IMR-90 (cell line): ENCODE measurements at regions not wholly inside any gene's neighbourhood (a gene's known extent, or its start where the extent isn't known, plus 50 kb on each side); places are given as distances from the start of the nearest gene placed in this dataset.

Experiments
- ATAC-seq: fragments of 200-7000 bp; cut with Tn5 transposase; 2 replicates; pipeline ENCODE4 v1.9.1; 2020; ENCODE audit warnings: low read depth, mild to moderate bottlenecking, moderate library complexity
- BruUV-seq: library from RNA; stranded (reverse); fragments of 400-500 nt; replicated peaks from 2 replicates; lab custom pipeline; 2021; lab: Mats Ljungman, UMichigan
- CTCF ChIA-PET: fragments of 300-600 bp; formaldehyde crosslinking; extraction: SDS; loops from one replicate; lab custom pipeline; 2021; ENCODE audit warnings: antibody characterized with exemption; lab: Yijun Ruan, JAX
- POLR2A ChIA-PET: fragments of 300-600 bp; sonication (Branson Sonifier 250); formaldehyde crosslinking; loops from one replicate; lab custom pipeline; 2022; ENCODE audit warnings: antibody characterized with exemption; ENCODE audit not compliant: unreplicated experiment; lab: Charles Lee
- DNase-seq: peaks from one replicate; pipeline ENCODE4 v3.0.0; 2013
- H2AFZ ChIP-seq: replicated peaks from 2 replicates; pipeline ENCODE3; 2013; ENCODE audit warnings: low read length, mild to moderate bottlenecking; ENCODE audit not compliant: poor library complexity
- H2AK5ac ChIP-seq: 2 replicates; pipeline ENCODE4 v1.6.1; 2013; ENCODE audit warnings: low read depth, low read length, inconsistent platforms
- H2AK9ac ChIP-seq: replicated peaks from 2 replicates; pipeline ENCODE3; 2013; ENCODE audit warnings: mild to moderate bottlenecking, low read depth, low read length, moderate library complexity; ENCODE audit not compliant: poor library complexity
- H2BK120ac ChIP-seq: 2 replicates; pipeline ENCODE4 v1.6.1; 2013; ENCODE audit warnings: low read depth, low read length, inconsistent platforms
- H2BK15ac ChIP-seq: 3 replicates; pipeline ENCODE4 v1.6.1; 2013; ENCODE audit warnings: low read depth, low read length, inconsistent platforms
- H2BK20ac ChIP-seq: 2 replicates; pipeline ENCODE4 v1.6.1; 2013; ENCODE audit warnings: low read depth, mild to moderate bottlenecking, inconsistent platforms, low read length, moderate library complexity
- H2BK5ac ChIP-seq: 2 replicates; pipeline ENCODE4 v1.6.1; 2013; ENCODE audit warnings: mild to moderate bottlenecking, low read depth, low read length, inconsistent platforms; ENCODE audit not compliant: poor library complexity, severe bottlenecking
- H3K14ac ChIP-seq: replicated peaks from 2 replicates; pipeline ENCODE4 v1.6.1; 2013; ENCODE audit warnings: low read depth, low read length, inconsistent platforms
- H3K18ac ChIP-seq: 2 replicates; pipeline ENCODE4 v1.6.1; 2013; ENCODE audit warnings: low read depth, low read length, control low read depth
- H3K23ac ChIP-seq: 2 replicates; pipeline ENCODE4 v1.6.1; 2013; ENCODE audit warnings: low read depth, low read length, inconsistent platforms
- H3K27ac ChIP-seq: 2 replicates; pipeline ENCODE4 v1.5.1; 2013; ENCODE audit warnings: mild to moderate bottlenecking, control low read depth, low read length; ENCODE audit not compliant: insufficient read depth
- H3K27me3 ChIP-seq: 2 replicates; pipeline ENCODE4 v1.6.1; 2013; ENCODE audit warnings: low read length; ENCODE audit not compliant: control insufficient read depth, insufficient read depth
- H3K36me3 ChIP-seq: 2 replicates; pipeline ENCODE4 v1.6.1; 2013; ENCODE audit warnings: low read length, mixed read lengths; ENCODE audit not compliant: control insufficient read depth, insufficient read depth
- H3K4ac ChIP-seq: 2 replicates; pipeline ENCODE4 v1.6.1; 2013; ENCODE audit warnings: low read depth, low read length, inconsistent platforms
- H3K4me1 ChIP-seq: 2 replicates; pipeline ENCODE4 v1.6.1; 2013; ENCODE audit warnings: low read length, mixed read lengths; ENCODE audit not compliant: control insufficient read depth, insufficient read depth
- H3K4me2 ChIP-seq: 2 replicates; pipeline ENCODE4 v1.6.1; 2013; ENCODE audit warnings: low read depth, mild to moderate bottlenecking, control low read depth, low read length, moderate library complexity
- H3K4me3 ChIP-seq: 2 replicates; pipeline ENCODE4 v1.5.1; 2013; ENCODE audit warnings: low read depth, mild to moderate bottlenecking, control low read depth, low read length, moderate library complexity; ENCODE audit not compliant: insufficient read depth
- H3K56ac ChIP-seq: 2 replicates; pipeline ENCODE4 v1.6.1; 2013; ENCODE audit warnings: low read length, inconsistent platforms; ENCODE audit not compliant: insufficient read depth; ENCODE audit errors: extremely low read depth
- H3K79me1 ChIP-seq, 2 experiments: 2 replicates each; pipeline ENCODE4 v1.6.1; 2013; ENCODE audit warnings: low read length in 2 of 2, inconsistent platforms in 1 of 2, low read depth in 1 of 2
- H3K9ac ChIP-seq: 2 replicates; pipeline ENCODE4 v1.6.1; 2013; ENCODE audit warnings: low read depth, low read length, control low read depth
- H3K9me1 ChIP-seq: 2 replicates; pipeline ENCODE4 v1.6.1; 2013; ENCODE audit warnings: low read length, inconsistent platforms; ENCODE audit not compliant: insufficient read depth
- H3K9me3 ChIP-seq: 2 replicates; pipeline ENCODE4 v1.6.1; 2013; ENCODE audit warnings: low read length; ENCODE audit not compliant: control insufficient read depth, insufficient read depth
- H4K20me1 ChIP-seq: 2 replicates; pipeline ENCODE4 v1.6.1; 2013; ENCODE audit warnings: low read length, inconsistent platforms; ENCODE audit not compliant: insufficient read depth
- H4K5ac ChIP-seq: 2 replicates; pipeline ENCODE4 v1.6.1; 2013; ENCODE audit warnings: mild to moderate bottlenecking, low read depth, low read length, control low read depth
- H4K8ac ChIP-seq, 2 experiments: 2 replicates each; pipeline ENCODE4 v1.6.1; 2013; ENCODE audit warnings: low read depth in 2 of 2, low read length in 2 of 2, control low read depth in 1 of 2, inconsistent platforms in 1 of 2
- H4K91ac ChIP-seq: 2 replicates; pipeline ENCODE4 v1.6.1; 2013; ENCODE audit warnings: low read depth, low read length, inconsistent platforms; ENCODE audit not compliant: insufficient read depth
- BHLHE40 ChIP-seq: fragments of 150-350 bp; IDR thresholded peaks from 2 replicates; pipeline ENCODE4 v1.6.1; 2016; ENCODE audit warnings: mild to moderate bottlenecking, low read depth, low read length
- CHD1 ChIP-seq: IDR thresholded peaks from 2 replicates; pipeline ENCODE4 v1.6.1; 2012; ENCODE audit warnings: low read depth, low read length, improper control_type of control experiment
- ELK1 ChIP-seq: fragments of 150-350 bp; IDR thresholded peaks from 2 replicates; pipeline ENCODE4 v1.6.1; 2016; ENCODE audit warnings: low read depth, mild to moderate bottlenecking, low read length, moderate library complexity, borderline replicate concordance
- FOS ChIP-seq: fragments of 150-350 bp; IDR thresholded peaks from 2 replicates; pipeline ENCODE4 v1.6.1; 2016; ENCODE audit warnings: low read depth, low read length
- MAFK ChIP-seq: IDR thresholded peaks from 2 replicates; pipeline ENCODE4 v1.6.1; 2012; ENCODE audit warnings: low read depth, low read length, improper control_type of control experiment
- MXI1 ChIP-seq: IDR thresholded peaks from 2 replicates; pipeline ENCODE4 v1.6.1; 2012; ENCODE audit warnings: low read depth, mild to moderate bottlenecking, low read length, moderate library complexity, borderline replicate concordance
- RAD21 ChIP-seq: IDR thresholded peaks from 2 replicates; pipeline ENCODE4 v1.6.1; 2012; ENCODE audit warnings: low read length, improper control_type of control experiment
- RCOR1 ChIP-seq: IDR thresholded peaks from 2 replicates; pipeline ENCODE4 v1.6.1; 2012; ENCODE audit warnings: mild to moderate bottlenecking, low read length, improper control_type of control experiment; ENCODE audit not compliant: insufficient replicate concordance
- RFX5 ChIP-seq: IDR thresholded peaks from 2 replicates; pipeline ENCODE4 v1.8.0; 2012; ENCODE audit warnings: low read depth, mild to moderate bottlenecking, low read length, moderate library complexity
- SMC3 ChIP-seq: fragments of 150-350 bp; IDR thresholded peaks from 2 replicates; pipeline ENCODE4 v1.6.1; 2016; ENCODE audit warnings: low read depth, mild to moderate bottlenecking, antibody characterized with exemption, low read length, moderate library complexity
- USF2 ChIP-seq: fragments of 150-350 bp; IDR thresholded peaks from 2 replicates; pipeline ENCODE4 v1.6.1; 2017; ENCODE audit warnings: mild to moderate bottlenecking, antibody characterized with exemption, low read length, low read depth
- WGBS, 2 experiments: methylation state at CpG; one replicate each; pipeline versions ENCODE4 v1.1.5 to v1.1.7; 2013; ENCODE audit warnings: missing lambda C conversion rate in 2 of 2; ENCODE audit not compliant: insufficient read length in 1 of 2; ENCODE audit errors: extremely low coverage in 2 of 2; 5-methylcytosine and 5-hydroxymethylcytosine counted together
- dilution Hi-C: fragments of 300-500 bp; cut with HindIII; formaldehyde crosslinking; loops from one replicate; pipeline ENCODE4 v1.14.3; 2018; ENCODE audit warnings: low sequenced_read_pairs; ENCODE audit not compliant: unreplicated experiment
- in situ Hi-C: fragments of 300-500 bp; cut with MboI; formaldehyde crosslinking; loops from 3 replicates; pipeline ENCODE4 v1.14.3; 2019; ENCODE audit warnings: low sequenced_read_pairs, inconsistent platforms, mixed read lengths
- intact Hi-C: fragments of 100-400 bp; cut with micrococcal nuclease; formaldehyde crosslinking; loops from 2 replicates; pipeline ENCODE4 v1.10.0; 2022

GRCh38 chr13:74765955-74766354 lies 631.8 kb upstream of the KLF12 start:
- no peak overlapping the region for H3K56ac ChIP-seq
- in situ Hi-C loops, result no loop called here
- no peaks in the 10 kb centered on the region; the same call in 1 of the 2 replicates for H3K27me3 ChIP-seq
- no peaks in the 10 kb centered on the region for H3K36me3 ChIP-seq
- no peaks in the 10 kb centered on the region for H3K9me1 ChIP-seq
- TF ChIP-seq RFX5 (no peak), MXI1 (no peak), ELK1 (no peak), BHLHE40 (no peak), CHD1 (no peak), MAFK (no peak), RAD21 (no peak), RCOR1 (no peak), FOS (no peak), SMC3 (no peak), USF2 (no peak)
- no peak overlapping the region for H3K14ac ChIP-seq
- no peak overlapping the region for H2AK5ac ChIP-seq
- H3K4ac ChIP-seq, result no peak overlapping the region
- no peak overlapping the region for H3K23ac ChIP-seq
- H3K4me3 ChIP-seq, result no peak overlapping the region
- H2BK20ac ChIP-seq, result no peak overlapping the region
- H3K27ac ChIP-seq, result no peak overlapping the region
- H2BK120ac ChIP-seq, result no peak overlapping the region
- WGBS, 2 experiments, result no CpG with 5 or more reads among the region's 5 CpGs
- H3K9ac ChIP-seq, result no peak overlapping the region
- no peaks in the 10 kb centered on the region for H3K9me3 ChIP-seq
- no peak overlapping the region for H2AFZ ChIP-seq
- no peaks in the 10 kb centered on the region for H3K79me1 ChIP-seq
- no peak for DNase-seq
- intact Hi-C loops, result no loop called here
- no TSS peak for BruUV-seq
- no peak overlapping the region for H4K5ac ChIP-seq
- no peak overlapping the region for H3K18ac ChIP-seq
- H2AK9ac ChIP-seq, result no peak overlapping the region
- ChIA-PET POLR2A (no interaction called here), CTCF (no interaction called here)
- dilution Hi-C loops, result no loop called here
- no peak overlapping the region for H4K8ac ChIP-seq
- no peak for ATAC-seq
- H2BK5ac ChIP-seq, result no peak overlapping the region
- H4K20me1 ChIP-seq, result no peaks in the 10 kb centered on the region
- H2BK15ac ChIP-seq, result no peak overlapping the region
- H4K91ac ChIP-seq, result no peak overlapping the region
- no peak overlapping the region for H3K4me2 ChIP-seq
- peaks cover 6% of the 10 kb centered on the region for H3K4me1 ChIP-seq
